ENCODE measurements at regions not wholly inside any gene's neighbourhood (a gene's known extent, or its start where the extent isn't known, plus 50 kb on each side); places are given as distances from the start of the nearest gene placed in this dataset.

DNA sequence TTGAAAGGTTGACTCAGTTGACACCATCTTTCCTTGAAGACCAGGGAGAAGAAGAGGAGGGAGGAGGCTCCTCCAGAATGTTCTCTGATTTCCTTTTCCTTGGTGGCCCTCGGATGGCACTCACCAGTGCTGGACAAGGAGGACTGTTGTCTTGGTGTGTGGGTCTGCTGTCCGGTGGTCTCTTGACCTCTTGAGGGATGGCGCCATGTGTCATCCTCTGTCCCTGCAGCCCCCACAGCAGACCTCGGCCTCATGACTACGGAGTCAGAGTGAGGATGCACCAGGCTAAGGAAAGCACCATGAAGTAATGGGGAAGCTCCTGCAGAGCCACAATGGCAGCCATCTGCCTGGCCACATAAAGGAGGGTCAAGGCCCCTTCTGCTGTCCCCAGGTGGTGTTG, 475.0 kb downstream of the GLRX3 start:
- FAIRE-seq (no peak), DNase-seq (ENCODE audit: low spot score) (no peak)

DNA sequence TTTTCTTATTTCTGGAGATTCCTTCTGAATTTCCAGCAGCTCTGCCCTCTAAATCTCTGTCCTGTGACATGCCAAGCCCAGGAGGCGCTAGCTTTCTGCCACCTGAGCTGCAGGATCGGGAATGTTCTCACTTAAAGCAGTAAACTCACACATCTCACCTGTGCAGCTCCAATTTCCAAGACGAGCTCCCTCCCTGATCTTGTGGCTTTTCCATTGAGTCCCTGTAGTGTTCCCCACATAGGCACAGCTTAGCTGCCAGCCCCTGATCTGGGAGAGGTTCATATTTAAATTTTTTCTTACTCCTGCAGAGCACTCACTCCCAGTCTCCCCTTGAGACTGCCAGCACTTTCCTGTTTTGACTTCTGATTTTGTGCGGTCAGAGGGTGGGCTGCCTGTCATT, 479.3 kb downstream of the GLRX3 start:
- FAIRE-seq = no peak
- DNase-seq (ENCODE audit: low spot score) = no peak

DNA sequence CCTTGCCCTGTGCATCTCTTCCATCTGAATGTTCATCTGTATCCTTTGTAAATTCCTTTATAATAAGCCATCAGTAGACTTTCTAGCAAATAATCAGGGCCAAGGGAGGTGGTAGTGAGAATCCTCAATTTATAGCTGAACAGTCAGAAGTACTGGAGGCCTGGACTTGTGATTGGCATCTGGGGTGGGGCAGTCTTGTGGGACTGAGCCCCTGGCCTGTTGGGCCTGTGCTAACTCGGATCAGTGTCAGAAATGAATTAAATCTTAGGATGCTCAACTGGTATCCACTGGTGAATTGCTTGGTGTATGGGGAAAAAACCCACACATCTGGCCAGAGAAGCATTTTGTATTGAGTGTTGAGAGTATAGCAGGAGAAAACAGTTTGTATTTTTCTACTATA, 481.8 kb downstream of the GLRX3 start:
- DNase-seq (ENCODE audit: low spot score) = no peak
- FAIRE-seq = no peak

DNA sequence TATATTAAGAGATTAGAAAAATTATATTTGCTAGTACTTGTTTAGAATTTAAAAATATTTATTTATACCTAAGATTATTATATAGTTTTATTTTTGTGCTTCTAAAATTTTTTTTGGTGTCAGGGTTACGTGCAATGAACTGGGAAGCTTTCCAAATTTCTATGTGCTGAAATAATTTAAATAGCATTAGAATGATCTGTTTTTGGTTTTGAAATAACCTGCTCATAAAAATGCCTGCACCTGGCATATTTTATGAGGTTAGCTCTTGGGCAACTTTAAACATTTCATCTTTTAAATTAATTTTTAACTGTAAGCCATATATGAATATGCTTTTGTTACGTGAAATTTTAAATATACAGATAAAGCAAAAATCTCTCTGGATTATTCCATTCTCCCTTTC, 482.5 kb downstream of the GLRX3 start:
- no peak for FAIRE-seq

DNA sequence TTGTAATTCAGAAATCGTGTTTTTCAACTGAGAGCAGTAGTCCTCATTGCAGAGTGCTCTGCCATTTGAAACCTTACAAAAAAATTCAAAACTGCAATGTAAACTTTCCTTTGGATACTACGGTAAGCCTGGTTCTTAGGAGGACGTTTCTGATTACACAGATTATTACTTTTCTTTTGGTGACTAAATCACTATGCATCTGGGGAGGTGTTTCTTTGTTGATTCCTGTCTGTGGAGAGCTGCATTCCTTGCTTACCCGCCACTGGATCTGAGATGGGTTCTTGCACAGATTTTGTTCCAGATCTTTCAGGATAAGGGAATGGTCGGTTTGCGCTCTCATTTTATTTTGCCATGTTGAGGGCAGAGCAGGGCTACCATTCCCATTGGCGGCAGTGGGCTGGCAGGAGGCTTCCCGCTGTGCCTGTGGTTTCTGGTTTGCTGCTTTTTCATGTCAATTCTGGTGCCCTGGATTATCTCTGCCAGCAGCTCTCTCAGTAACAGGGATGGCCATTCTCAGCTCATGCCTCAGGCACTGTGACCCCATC, 485.1 kb downstream of the GLRX3 start:
- DNase-seq (ENCODE audit: low spot score) (no peak), FAIRE-seq (no peak)

More for the DNA sequence above, 482.5 kb downstream of the GLRX3 start:
- DNase-seq (ENCODE audit: low spot score) = no peak

DNA sequence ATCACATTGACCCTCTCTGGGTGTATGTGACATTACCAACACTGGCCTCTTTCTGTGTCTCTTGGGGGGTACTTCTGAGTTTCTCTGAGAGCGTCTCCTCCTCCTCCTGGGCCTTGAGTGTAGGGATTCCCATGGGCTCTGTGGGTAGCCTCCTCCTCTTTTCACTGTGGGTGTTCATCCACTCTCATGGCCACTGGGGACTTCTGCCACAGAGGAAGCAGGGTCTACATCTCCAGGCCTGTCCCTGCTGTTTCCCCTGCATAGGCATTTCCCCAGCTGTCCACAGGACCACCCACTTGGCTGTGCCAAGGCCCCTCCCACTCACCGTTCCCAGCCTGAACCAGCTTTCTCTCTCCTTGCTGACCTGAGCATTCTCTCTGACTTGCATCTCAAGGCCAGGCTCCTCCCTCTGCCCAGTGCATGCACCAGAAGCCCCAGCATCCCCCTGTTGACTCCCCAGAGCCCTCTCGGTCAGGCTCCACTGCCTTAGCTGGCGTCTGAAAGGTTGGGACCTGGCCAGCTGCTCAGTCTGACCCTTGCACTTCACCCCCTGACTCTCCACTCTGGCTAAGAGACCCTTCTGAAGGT, 487.6 kb downstream of the GLRX3 start:
- no peak for FAIRE-seq
- no peak for DNase-seq (ENCODE audit: low spot score)

DNA sequence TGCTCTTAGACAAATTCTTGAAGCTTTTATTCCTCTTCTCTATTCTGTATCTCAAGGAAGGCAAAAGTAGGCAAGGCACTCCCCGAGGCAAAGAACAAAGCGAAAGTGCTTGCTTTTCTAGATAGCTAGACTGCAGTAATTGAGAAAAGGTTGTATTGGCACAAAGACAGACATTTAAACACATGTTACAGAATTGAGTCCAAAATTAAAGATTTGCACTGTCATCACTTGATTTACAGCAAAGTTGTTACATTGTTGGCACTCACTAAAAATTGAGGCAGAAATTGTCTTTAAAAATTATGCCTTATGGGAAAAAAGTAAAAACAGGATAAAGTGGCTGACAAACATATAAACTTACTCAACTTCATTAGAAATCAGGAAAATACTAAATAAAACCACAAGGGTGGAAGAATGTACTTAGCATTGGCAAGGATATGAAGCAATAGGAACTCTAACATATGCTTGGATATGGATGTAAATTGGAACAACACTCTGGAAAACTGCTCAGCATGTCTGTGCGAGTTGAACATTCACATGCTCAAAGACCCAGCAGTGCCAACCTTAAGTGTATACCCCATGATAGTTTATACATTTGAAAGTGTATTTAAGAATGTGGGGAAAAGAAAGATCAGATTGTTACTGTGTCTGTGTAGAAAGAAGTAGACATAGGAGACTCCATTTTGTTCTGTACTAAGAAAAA, 491.3 kb downstream of the GLRX3 start:
- DNase-seq (ENCODE audit: low spot score) (no peak), FAIRE-seq (no peak)

DNA sequence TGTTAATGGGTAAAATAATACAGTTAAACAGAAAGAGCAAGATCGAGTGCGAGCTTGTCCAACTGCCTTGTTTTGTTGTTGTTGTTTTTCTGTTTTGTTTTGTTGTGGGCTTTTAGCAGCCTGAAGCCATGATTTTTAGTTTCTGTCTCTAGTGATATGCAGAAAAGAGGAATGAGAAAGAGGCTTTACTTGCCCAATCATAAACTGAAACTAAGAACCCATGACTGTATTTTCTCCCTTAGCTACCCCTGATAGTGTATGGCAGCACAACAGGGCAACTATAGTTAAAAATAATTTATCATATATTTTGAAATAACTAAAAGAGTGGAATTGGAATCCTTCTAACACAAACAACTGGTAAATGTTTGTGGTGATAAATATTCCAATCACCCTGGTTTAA, 493.9 kb downstream of the GLRX3 start:
- FAIRE-seq = no peak
- DNase-seq (ENCODE audit: low spot score) = no peak

DNA sequence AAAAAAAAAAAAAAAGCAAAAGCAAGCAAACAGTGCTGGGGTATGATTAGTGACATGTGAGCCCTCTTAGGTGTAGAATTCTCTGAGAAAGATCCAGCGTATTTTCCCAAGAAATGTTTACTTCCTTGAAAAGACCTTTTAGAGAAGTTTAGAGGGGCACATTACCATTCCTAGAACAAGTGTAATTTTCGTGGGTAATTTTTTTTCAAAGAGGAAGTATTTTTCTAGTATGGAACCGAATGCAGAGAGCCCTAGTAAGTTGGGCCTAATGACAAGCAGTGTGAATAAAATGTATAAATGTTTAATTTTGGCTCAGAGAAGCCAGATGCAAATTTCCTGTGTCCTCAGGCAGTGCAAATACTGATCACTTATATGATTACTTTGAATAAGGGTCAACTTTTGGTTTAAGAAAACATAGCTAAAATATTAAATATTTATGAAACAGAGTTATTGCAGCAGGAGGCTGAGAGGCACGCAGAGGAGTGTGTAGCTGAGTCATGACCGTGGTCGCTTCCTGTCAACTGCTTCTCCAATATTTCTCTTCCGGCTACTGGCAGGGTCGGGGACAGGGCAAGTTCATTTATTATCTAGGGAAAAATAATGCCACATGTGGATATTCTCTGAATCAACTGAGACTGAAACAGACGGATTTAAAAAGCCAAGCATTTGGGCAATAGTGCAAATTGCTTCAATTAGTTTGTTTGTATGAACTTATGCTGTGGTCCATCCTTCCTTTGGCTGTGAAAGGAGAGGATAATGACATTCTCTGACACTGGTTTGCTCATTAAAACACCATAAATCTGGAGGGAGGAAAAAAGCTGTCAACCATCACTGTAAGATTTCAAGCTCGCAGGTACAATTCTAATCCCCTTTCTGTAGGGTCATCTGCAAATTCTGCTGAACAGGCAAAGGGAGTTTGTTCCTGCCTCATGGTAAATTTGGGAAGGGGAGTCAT, 495.2 kb downstream of the GLRX3 start:
- DNase-seq (ENCODE audit: low spot score) = peak; percentile 29
- no peak for FAIRE-seq

DNA sequence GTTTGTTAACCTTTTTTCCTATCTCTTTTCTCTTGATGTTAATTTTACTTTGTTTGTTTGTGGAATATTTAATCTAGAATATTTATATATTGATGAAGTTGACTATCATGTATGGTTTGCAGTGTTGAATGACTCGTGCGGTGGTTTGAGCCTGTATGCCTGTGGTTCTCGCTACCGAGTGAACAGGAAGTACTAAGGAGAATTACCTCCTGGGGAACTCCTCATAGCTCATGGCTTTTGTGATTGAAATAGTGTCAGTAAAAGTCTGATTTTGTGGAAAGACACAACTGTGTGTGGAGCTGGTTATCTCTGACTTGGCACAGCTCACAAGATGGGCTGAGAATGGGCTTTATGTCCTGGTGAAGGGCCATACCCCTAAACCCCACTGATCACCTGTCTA, 498.6 kb downstream of the GLRX3 start:
- DNase-seq (ENCODE audit: low spot score) (no peak), FAIRE-seq (no peak)

DNA sequence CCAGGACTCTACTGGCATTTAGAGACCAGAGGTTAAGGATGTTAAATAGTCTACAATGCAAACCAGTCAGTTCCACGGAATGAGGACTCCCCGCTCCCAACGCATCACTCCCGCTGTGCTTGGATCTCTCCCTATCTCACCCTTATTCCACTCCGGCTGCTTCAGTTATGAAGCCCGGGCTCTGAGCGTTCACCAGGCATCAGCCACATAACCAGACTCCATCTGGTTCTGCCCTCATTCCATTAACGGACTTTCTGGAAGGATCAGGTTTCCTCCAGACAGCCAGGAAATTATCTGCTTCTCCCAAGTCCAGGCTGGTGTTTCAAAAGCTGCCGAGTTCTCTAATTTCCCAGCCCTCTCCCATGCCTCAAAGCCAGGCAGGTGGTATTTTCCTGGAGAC, 499.3 kb downstream of the GLRX3 start:
- no peak for FAIRE-seq
- no peak for DNase-seq (ENCODE audit: low spot score)

DNA sequence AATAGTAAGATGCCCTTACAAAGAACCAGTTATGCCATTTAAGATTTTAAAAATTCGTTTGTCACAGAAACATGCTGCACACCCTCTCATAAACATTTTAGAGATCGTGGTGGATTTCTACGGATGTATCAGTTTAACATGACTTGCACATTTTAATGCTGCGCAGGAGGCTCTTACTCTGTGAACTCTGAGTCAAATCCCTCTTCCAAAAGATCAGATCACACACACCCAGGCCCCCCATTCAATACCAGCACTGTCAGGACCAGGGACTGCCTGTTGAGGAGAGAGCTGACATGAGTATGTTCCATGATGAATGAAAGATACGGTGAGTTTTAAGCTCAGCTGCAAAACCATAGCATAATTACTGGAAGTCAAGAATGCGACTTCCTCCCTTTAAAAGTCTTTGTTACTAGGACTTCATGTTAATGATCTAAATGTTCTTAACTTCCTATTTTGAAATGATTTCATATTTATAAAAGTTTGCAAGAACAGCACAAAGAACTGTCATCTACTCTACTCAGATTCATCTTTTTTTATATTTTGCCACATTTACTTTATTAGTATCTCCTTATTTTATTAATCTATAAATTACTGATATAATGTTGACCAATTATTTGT, 500.2 kb downstream of the GLRX3 start:
- no peak for FAIRE-seq
- no peak for DNase-seq (ENCODE audit: low spot score)

DNA sequence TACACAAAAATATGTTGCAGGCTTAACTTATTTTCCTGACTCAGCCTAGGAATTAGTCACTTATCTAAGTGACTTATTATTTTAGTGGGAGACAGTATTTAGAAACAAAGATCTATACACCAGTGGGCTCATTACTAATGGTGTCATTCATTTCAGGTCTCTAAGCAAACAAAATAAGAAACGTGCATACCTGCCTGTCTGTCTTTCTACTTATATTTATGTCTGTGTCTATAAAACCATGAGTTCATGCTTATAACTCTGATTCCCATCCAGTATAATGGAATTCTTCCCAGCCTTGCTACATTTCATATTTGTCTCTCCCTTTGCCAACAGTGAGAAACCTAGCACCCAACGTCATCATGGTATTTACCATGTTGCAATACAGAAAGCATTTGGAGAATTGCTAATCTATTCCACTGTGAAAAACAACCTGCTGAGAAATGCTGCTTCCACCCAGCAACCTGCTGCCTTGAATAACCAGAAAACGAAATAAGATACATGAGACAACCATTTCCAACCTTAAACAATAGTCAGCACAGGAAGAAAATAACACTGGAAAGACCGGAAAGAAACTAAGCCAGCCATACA, 501.0 kb downstream of the GLRX3 start:
- FAIRE-seq = no peak
- DNase-seq (ENCODE audit: low spot score) = no peak

DNA sequence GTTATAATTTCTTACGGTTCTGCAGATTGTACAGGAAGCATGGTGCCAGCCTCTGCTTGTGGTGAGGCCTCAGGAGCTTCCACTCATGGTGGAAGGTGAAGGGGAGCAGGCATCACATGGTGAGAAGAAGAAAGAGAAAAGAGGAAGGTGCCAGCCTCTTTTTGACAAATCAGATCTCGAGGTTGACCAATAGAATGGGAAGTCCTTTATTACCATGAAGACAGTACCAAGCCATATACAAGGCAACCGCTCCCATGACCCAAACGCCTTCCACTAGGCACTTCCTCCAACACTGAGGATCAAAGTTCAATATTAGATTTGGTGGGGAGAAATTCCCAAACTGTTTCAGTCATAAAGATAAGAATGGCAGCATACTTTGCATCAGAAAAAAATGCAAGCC, 502.8 kb downstream of the GLRX3 start:
- FAIRE-seq (no peak), DNase-seq (ENCODE audit: low spot score) (no peak)

DNA sequence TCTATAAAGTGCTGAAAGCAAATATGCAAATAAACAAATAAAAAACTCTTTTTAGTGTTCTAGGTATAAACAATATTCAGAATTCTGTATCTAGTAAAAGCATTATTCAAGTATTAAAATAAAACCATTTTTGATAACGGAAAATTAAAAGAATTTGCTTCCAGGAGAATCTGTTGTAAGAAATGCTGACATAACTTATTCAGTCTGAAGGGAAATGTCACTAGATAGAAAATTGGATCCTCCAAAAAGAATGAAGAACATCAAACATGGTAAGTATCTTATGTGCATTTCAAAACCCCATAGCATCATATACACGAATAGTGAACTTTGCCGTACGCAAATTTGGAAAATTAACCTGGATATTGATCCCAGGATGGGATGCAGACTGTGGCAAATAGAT, 506.7 kb downstream of the GLRX3 start:
- DNase-seq (ENCODE audit: low spot score) = no peak
- FAIRE-seq = no peak

DNA sequence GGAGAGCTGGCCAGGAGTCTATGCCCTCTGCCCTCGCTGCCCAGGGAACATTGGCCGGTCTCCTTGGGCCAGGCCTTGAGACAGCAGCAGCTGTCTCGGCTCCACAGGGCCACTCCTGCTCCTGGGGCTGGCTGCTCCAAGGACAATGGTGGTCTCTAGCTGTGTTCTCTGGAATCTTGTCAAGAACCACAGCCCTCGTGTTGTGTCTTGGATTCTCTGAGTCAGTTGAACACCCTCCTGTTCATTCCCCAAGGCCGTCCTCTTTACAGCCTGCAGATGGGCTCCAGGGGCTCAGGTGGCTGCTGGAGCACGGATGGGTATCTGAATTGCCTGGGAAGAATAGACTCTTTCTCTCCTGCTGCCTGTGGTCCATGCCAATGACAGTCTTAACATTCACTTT, 511.1 kb downstream of the GLRX3 start:
- DNase-seq (ENCODE audit: low spot score) = no peak
- no peak for FAIRE-seq

DNA sequence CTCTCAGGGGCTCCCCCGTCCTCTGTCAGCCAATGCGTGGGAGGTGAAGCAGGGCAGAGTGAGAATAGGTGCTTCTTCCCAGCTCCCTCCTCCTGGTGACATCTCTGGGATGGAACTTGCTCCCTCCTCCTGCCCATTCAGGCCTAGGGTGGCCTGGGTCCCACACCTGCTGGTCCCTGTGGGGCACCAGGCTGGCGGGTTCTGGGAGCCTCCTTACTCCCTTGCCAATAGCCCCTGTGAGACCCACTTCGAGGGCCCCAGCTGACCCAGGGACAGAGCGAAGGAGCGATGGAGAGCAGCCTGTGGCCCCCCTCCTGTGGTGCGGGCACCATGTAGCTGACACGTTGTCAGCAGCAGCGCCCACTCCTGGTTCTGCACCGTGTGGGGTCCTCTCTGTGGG, 512.6 kb downstream of the GLRX3 start:
- DNase-seq (ENCODE audit: low spot score) = no peak
- FAIRE-seq = no peak

DNA sequence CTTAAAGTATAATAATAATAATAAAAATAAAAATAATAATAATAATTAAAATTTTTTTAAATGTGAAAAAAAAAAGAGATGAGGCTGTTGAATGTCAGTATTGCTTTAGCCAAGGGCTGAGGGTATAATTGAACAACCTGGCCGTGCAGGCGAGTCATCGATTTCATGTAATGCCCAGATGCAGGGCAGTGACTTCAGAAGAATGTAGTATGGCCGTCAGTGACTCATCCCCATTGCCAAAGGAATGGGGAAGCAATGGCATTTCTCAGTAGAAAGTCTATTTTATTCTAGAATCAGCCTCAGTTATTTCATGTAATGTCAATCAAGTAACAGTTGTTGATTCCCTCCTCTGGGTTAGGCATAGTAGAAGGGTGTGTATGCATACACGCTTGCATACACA, 516.4 kb downstream of the GLRX3 start:
- FAIRE-seq = no peak

DNA sequence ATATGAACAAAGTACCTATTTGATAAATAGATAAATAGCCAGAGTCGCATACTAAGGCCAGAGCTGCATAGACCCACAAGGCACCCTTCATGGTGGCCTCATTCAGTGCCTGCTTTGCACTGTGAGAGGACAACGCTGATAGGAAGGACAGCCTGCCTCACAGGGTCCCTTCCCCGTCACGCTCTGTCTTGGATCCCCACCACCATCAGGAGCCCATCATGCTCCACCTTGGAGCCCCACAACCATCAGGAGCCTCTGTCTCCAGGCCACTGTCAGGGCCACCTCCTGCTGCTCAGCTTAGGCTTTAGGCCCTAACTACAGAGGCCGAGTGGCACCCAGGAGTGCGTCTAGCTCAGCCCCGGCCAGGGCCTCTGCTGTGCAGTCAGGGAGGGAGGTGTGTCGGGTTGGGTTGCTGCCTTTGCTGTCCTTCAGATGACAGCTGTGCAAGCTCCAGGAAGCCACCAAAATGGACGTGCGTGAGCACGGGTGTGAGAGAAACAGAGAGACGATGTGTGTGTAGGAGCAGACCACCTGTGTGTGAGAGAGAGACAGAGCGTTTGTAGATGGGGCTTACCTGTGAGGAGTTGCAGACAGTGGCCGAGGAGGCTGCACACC, 516.9 kb downstream of the GLRX3 start:
- DNase-seq (ENCODE audit: low spot score) = no peak
- no peak for FAIRE-seq

More for the DNA sequence above, 516.4 kb downstream of the GLRX3 start:
- peak; percentile 38 for DNase-seq (ENCODE audit: low spot score)

DNA sequence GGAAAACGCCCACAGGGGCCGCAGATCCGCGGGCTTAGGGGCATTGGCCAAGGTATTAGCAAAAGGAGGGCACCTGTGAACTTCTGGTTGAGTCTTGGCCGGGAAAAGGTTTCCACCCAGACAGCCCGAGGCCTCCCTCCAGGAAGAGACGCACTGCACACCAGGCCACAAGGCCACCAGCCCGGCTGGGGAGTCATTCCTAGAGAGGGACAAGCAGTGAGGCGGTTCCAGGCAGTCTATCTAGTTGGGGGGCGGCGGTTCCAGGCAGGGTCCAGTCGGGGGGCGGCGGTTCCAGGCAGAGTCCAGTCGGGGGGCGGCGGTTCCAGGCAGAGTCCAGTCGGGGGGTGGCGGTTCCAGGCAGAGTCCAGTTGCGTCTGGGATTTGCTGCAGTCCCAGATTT, 518.5 kb downstream of the GLRX3 start:
- DNase-seq (ENCODE audit: low spot score) (no peak), FAIRE-seq (no peak)
